ENCODE measurements at regions not wholly inside any gene's neighbourhood (a gene's known extent, or its start where the extent isn't known, plus 50 kb on each side); places are given as distances from the start of the nearest gene placed in this dataset.

GRCh38 chr3:193780810-193781478 is 187.9 kb downstream of the OPA1 start:
- DNase-seq (ENCODE audit: low read depth in 2 of 2), result peak; percentile 11 to 22

- DNase-seq (ENCODE audit: low read depth in 2 of 2), result no peak
These were observed 189.3 kb downstream of the OPA1 start for GRCh38 chr3:193782276-193782647.

GRCh38 chr3:193782747-193783146 is 189.7 kb downstream of the OPA1 start:
- DNase-seq (ENCODE audit: low read depth in 2 of 2), result no peak

GRCh38 chr3:193783166-193783896 is 190.3 kb downstream of the OPA1 start:
- DNase-seq (ENCODE audit: low read depth in 2 of 2), result no peak

GRCh38 chr3:193784822-193785221 is 191.8 kb downstream of the OPA1 start:
- no peak for DNase-seq (ENCODE audit: low read depth in 2 of 2)

GRCh38 chr3:193787496-193787870 is 194.5 kb downstream of the OPA1 start:
- DNase-seq (ENCODE audit: low read depth in 2 of 2), result no peak

DNA sequence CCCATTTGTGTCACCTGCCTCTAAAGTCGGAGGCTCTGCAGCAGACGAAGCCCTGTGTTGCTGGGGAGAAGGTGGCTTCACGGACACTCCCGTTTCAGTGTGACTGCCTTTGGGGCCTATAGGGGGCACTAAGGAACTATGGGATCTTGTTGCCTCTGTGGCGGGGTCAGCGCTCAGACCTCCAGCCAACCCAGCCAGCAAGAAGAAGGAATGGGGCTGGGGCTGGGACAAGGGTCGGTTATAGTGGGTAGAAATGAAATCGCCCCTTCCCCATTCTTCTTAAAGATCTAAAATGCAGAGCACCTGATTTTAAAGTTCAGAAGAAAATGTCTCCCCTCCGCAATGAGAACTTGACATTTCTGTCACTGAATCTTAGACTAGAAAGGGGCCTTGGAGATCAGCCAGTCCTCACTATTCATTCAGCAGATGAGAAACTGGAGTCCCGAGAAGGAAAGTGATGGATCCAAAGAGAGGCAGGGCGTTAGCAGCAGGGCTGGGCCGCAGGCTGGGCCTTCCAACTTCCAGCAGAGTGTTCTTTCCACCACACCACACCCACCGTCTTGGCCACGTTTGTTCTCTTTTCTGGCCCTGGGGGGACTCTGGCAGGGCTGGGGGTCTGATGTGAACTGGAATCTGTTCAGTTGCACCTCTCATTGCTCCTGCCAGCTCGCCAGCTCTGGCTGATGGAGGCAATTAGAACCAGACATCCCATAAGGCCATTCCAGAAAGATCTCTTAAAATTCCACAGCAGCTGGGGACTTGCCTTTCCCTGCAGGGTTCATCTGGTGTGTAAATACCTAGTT is 195.4 kb downstream of the OPA1 start:
- DNase-seq (ENCODE audit: low read depth in 2 of 2), result peak in 1 of 2 donors; percentile 8

DNA sequence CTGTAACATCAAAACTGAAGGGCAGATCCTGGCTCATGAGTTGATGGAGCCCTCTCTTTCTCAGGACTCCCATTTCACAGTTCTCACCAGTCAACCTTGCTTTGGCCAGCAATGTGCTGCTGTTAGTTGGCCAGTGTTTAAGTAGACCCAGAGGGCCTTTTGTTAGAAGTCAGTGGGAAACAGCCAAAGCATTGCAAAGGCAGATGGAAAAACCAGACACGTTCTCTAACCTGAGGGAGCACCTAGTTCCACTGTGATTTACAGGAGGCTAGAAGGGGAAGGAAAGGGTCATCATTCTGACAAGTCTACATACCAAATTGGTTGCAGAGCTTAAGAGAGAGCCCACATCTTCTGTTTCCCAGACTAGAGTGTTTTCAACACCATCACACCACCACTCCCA is 196.4 kb downstream of the OPA1 start:
- no peak for DNase-seq (ENCODE audit: low read depth in 2 of 2)

DNA sequence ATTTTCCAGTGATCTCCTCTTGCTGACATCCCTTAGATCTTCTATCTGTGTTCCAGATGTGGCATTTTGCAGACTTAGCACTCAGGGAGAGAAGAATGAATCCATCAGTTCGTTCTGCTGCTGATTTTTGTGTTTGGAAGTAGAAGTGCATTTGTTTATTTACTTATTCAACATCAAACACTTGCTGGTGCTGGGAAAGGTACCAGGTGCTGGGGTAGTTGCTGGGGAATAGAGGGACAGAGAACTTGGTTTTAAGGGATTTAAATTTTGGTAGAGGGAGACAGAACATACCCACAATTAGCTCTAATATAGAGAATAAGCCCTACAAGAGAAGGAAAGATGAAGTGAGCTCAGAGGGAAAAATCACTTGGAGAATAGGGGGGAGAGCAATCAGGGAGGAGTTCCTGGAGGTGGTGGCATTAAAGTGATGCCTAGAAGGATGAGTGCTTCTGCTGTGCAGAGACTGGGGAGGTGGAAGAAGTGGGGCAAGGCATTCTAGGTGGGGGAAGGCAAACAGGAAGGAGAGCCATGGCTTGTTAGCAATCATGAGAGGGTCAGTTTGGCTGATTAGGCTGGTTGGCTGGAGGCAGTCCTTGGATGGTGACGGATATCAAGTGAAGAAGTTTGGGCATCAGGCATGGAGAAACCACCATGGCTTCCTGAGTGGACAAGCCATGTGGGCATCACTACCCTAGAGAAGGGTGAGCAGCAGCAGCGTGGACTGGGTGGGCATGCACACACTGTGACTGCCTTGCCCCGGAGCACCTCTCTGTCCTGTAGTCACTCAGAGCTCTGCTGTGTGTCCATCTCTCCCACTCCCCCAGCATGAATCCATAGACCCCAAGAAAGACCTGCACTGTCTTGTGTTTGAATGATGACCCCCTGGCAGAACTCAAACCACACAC is 197.3 kb downstream of the OPA1 start:
- no peak for DNase-seq (ENCODE audit: low read depth in 2 of 2)

DNA sequence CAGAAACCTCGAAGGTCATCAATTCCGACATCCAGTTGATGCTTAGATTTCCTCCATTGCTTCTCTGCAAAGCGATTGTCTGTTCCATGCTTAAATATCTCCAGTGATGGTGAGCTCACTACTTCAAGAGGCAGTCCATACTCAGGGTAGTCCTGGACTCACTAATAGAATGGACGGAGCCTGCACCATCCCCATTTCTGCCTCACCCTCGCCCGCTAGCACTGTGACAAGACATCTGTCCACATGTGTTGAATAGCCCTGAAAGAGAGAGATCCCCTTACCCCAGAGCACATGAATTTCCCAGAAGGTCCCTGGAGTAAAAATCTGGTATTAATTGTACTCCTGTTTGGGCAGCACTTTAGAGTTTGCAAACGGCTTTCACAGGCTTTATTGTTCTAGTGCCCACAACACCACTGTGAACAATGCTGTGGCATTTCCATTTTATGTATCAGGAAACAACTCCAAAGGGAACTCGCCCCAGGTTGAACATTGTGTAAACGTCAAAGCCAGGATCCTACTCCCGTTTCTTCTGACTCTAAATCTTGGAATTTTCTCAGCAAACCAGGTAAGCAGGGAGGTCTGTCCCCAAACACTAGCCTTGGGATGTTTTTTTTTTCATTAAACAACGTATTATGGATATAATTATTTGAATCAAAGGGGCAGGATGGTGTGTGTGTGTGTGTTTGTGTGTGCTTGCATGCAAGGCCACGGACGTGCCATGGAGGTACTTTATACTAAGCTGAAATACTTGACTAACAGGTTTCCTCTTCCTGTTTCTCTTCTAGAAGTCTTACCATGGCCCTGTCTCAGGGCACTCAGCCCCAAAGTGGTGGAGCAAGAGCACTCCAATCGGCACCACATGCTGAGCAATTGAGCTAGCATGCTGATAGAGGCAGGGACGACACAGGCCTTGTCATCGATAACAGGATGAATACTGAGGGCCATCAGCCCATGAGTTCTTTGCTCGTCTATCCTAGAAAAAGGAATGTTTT is 198.3 kb downstream of the OPA1 start:
- DNase-seq (ENCODE audit: low read depth in 2 of 2), result no peak

DNA sequence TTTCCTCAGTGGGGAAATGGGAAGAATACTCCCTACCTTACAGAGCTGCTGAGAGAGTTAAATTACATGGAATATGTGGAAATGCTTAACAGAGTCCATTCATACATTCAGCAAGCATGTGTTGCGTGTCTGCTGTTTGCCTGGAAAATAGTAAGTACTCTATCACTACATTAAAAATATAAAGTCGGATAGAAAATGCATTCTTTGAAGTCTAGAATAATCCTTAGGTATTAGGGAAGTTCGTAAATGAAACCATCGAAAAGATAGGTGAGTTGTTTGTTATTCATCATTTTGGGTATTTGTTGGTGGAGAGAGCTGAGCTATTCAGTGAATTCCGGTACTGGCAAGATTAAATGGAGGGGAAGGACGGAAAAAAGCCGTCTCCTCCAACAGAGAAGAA is 200.1 kb downstream of the OPA1 start:
- no peak for DNase-seq (ENCODE audit: low read depth in 2 of 2)

- DNase-seq (ENCODE audit: low read depth in 2 of 2), result no peak
These were observed 201.2 kb downstream of the OPA1 start for GRCh38 chr3:193794002-193794881.

GRCh38 chr3:193795062-193795690 is 202.2 kb downstream of the OPA1 start:
- DNase-seq (ENCODE audit: low read depth in 2 of 2), result no peak

DNA sequence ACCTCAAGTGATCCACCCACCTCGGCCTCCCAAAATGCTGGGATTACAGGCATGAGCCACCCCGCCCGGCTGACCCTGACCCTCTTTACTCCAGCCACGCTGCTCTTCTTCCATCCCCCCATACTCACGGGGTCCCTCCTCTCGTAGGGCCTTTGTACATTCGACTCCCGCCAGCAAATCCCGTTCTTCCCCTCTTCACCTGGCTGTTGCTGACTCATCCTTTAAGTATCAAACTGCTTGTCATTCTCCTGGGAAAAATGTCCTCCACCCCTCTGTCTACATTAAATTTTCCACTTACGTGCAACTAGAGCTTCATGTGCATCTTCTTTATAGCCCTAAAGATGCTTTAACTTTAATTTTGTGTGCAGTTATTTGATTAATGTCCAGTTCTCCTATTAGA is 203.1 kb downstream of the OPA1 start:
- DNase-seq (ENCODE audit: low read depth in 2 of 2), result no peak

- DNase-seq (ENCODE audit: low read depth in 2 of 2), result no peak
These were observed 204.6 kb downstream of the OPA1 start for GRCh38 chr3:193797566-193797965.

DNA sequence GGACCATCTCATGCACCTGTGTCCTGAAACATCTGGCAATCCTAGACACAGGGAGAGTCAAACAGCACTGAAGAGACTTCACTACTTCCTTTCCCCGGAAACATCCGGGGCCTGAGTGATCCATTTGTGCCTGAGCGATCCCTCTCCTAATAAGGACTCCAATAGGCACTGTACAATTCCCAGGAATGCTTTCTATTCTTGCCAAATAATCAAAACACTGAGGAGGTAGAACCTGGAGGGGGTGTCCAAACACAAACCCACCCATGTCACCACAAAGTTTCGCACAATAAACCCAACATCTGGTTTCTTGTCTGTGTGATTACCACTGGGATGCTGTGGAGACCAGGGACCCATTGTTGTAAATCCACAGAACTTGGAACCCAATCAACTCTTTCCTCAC is 205.0 kb downstream of the OPA1 start:
- DNase-seq (ENCODE audit: low read depth in 2 of 2), result no peak

- no peak for DNase-seq (ENCODE audit: low read depth in 2 of 2)
These were observed 207.4 kb downstream of the OPA1 start for GRCh38 chr3:193800138-193801043.

DNA sequence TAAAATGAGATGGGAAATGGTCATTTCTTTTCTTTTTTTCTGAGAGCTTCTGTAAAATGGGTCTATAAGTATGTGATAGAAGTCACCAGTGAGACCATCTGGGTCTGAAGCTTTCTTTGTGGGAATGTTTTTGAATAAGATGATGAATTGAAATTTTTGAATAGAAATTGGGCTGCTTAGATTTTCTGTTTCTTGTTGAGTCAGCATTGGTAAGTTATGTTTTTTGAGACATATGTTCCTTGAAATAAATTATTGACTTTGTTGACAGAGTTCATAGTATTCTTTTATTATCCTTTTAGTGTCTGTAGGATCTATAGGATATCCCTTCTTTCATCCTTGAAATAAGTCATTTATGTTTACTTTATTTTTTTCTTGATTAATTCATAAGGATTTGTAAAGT is 208.1 kb downstream of the OPA1 start:
- DNase-seq (ENCODE audit: low read depth in 2 of 2), result no peak
